H9 (cell line): ENCODE measurements at regions not wholly inside any gene's neighbourhood (a gene's known extent, or its start where the extent isn't known, plus 50 kb on each side); places are given as distances from the start of the nearest gene placed in this dataset.

Experiments
- DNase-seq: peaks from one replicate; pipeline ENCODE4 v3.0.0-alpha.2; 2017
- H2AFZ ChIP-seq: one replicate; pipeline ENCODE4 v1.6.1; 2013; ENCODE audit warnings: mild to moderate bottlenecking, low read length, control low read depth, moderate library complexity
- H2AK5ac ChIP-seq: 2 replicates; pipeline ENCODE4 v1.6.1; 2013; ENCODE audit warnings: low read length, control low read depth, mixed read lengths; ENCODE audit not compliant: insufficient read length
- H2BK120ac ChIP-seq: one replicate; pipeline ENCODE4 v1.6.1; 2013; ENCODE audit warnings: low read depth, mild to moderate bottlenecking, low read length, control low read depth, inconsistent platforms; ENCODE audit not compliant: poor library complexity, severe bottlenecking
- H2BK12ac ChIP-seq: 2 replicates; pipeline ENCODE4 v1.6.1; 2013; ENCODE audit warnings: low read length, control low read depth, mixed read lengths, low read depth; ENCODE audit not compliant: insufficient read length
- H2BK15ac ChIP-seq: 2 replicates; pipeline ENCODE4 v1.6.1; 2013; ENCODE audit warnings: low read depth, low read length, control low read depth
- H2BK20ac ChIP-seq: one replicate; pipeline ENCODE4 v1.6.1; 2013; ENCODE audit warnings: low read depth, mild to moderate bottlenecking, low read length, control low read depth, inconsistent platforms; ENCODE audit not compliant: poor library complexity, severe bottlenecking
- H2BK5ac ChIP-seq: 2 replicates; pipeline ENCODE4 v1.6.1; 2013; ENCODE audit warnings: low read length, control low read depth, mixed read lengths; ENCODE audit not compliant: insufficient read length
- H3K14ac ChIP-seq: 2 replicates; pipeline ENCODE4 v1.6.1; 2013; ENCODE audit warnings: low read length, control low read depth; ENCODE audit not compliant: insufficient read depth
- H3K18ac ChIP-seq: 2 replicates; pipeline ENCODE4 v1.6.1; 2013; ENCODE audit warnings: low read depth, mild to moderate bottlenecking, mixed read lengths, low read length, control low read depth; ENCODE audit not compliant: insufficient read length
- H3K23ac ChIP-seq: 2 replicates; pipeline ENCODE4 v1.6.1; 2013; ENCODE audit warnings: low read length, control low read depth, mixed read lengths, low read depth; ENCODE audit not compliant: insufficient read length
- H3K23me2 ChIP-seq: 2 replicates; pipeline ENCODE4 v1.6.1; 2013; ENCODE audit warnings: low read depth, mild to moderate bottlenecking, mixed read lengths, low read length, control low read depth; ENCODE audit not compliant: insufficient read length, poor library complexity, severe bottlenecking
- H3K27ac ChIP-seq: 2 replicates; pipeline ENCODE4 v1.5.1; 2013; ENCODE audit warnings: low read length, control low read depth, mixed read lengths, low read depth; ENCODE audit not compliant: insufficient read length
- H3K27me3 ChIP-seq: 2 replicates; pipeline ENCODE4 v1.6.1; 2013; ENCODE audit warnings: low read length, control low read depth, inconsistent platforms; ENCODE audit not compliant: insufficient read depth
- H3K4ac ChIP-seq: 2 replicates; pipeline ENCODE4 v1.6.1; 2013; ENCODE audit warnings: low read depth, mild to moderate bottlenecking, control low read depth, inconsistent platforms, low read length, moderate library complexity
- H3K4me1 ChIP-seq: 2 replicates; pipeline ENCODE4 v1.6.1; 2013; ENCODE audit warnings: low read length, control low read depth, inconsistent platforms; ENCODE audit not compliant: insufficient read depth
- H3K4me2 ChIP-seq: 2 replicates; pipeline ENCODE4 v1.6.1; 2013; ENCODE audit warnings: low read length, control low read depth, mixed read lengths; ENCODE audit not compliant: insufficient read length, insufficient read depth
- H3K56ac ChIP-seq: 2 replicates; pipeline ENCODE4 v1.6.1; 2013; ENCODE audit warnings: low read depth, mild to moderate bottlenecking, mixed read lengths, low read length, control low read depth; ENCODE audit not compliant: insufficient read length
- H3K79me1 ChIP-seq: 2 replicates; pipeline ENCODE4 v1.6.1; 2013; ENCODE audit warnings: low read depth, mild to moderate bottlenecking, moderate library complexity, low read length, control low read depth, inconsistent platforms; ENCODE audit not compliant: insufficient read depth, poor library complexity, severe bottlenecking
- H3K79me2 ChIP-seq: 2 replicates; pipeline ENCODE4 v1.6.1; 2013; ENCODE audit warnings: low read length, control low read depth, inconsistent platforms; ENCODE audit not compliant: insufficient read depth
- H3K9ac ChIP-seq: 2 replicates; pipeline ENCODE4 v1.6.1; 2013; ENCODE audit warnings: low read length, control low read depth, mixed read lengths; ENCODE audit not compliant: insufficient read length; ENCODE audit errors: extremely low read depth
- H3K9me3 ChIP-seq: one replicate; pipeline ENCODE4 v1.6.1; 2013; ENCODE audit warnings: low read depth, low read length, inconsistent platforms; ENCODE audit not compliant: control insufficient read depth
- H3T11ph ChIP-seq: one replicate; pipeline ENCODE4 v1.6.1; 2013; ENCODE audit warnings: mild to moderate bottlenecking, low read length, control low read depth, inconsistent platforms
- H4K20me1 ChIP-seq: one replicate; pipeline ENCODE4 v1.6.1; 2013; ENCODE audit not compliant: control insufficient read depth, insufficient read length, insufficient read depth
- H4K5ac ChIP-seq: 2 replicates; pipeline ENCODE4 v1.6.1; 2013; ENCODE audit warnings: low read depth, mild to moderate bottlenecking, mixed read lengths, low read length, control low read depth; ENCODE audit not compliant: insufficient read length
- H4K8ac ChIP-seq: replicated peaks from 2 replicates; pipeline ENCODE4 v1.6.1; 2013; ENCODE audit warnings: low read length, control low read depth, mixed read lengths, low read depth; ENCODE audit not compliant: insufficient read length
- H4K91ac ChIP-seq: 2 replicates; pipeline ENCODE4 v1.6.1; 2013; ENCODE audit warnings: low read depth, mild to moderate bottlenecking, moderate library complexity, mixed read lengths, low read length, control low read depth; ENCODE audit not compliant: insufficient read length
- H3K27ac Mint-ChIP-seq, 3 experiments: 2 replicates in 2 of 3; 3 replicates in 1 of 3; pipeline ENCODE4 v1.8.0; 2020 to 2021; ENCODE audit warnings: mixed read lengths in 3 of 3, mild to moderate bottlenecking in 1 of 3, moderate library complexity in 1 of 3
- H3K27me3 Mint-ChIP-seq: 2 replicates; pipeline ENCODE4 v1.8.0; 2021; ENCODE audit warnings: low read depth, mild to moderate bottlenecking, moderate library complexity, mixed read lengths
- H3K36me3 Mint-ChIP-seq, 3 experiments: 2 replicates in 2 of 3; 3 replicates in 1 of 3; pipeline ENCODE4 v1.8.0; 2020 to 2021; ENCODE audit warnings: low read depth in 3 of 3, mixed read lengths in 3 of 3; ENCODE audit not compliant: insufficient read depth in 1 of 3
- H3K4me1 Mint-ChIP-seq, 2 experiments: 2 replicates each; pipeline ENCODE4 v1.8.0; 2020; ENCODE audit warnings: mixed read lengths in 2 of 2
- H3K4me3 Mint-ChIP-seq, 2 experiments: 2 replicates in 1 of 2; 3 replicates in 1 of 2; pipeline ENCODE4 v1.8.0; 2020 to 2021; ENCODE audit warnings: mild to moderate bottlenecking in 2 of 2, mixed read lengths in 2 of 2, moderate library complexity in 1 of 2
- H3K9me3 Mint-ChIP-seq, 2 experiments: 2 replicates in 1 of 2; 3 replicates in 1 of 2; pipeline ENCODE4 v1.8.0; 2020; ENCODE audit warnings: mild to moderate bottlenecking in 2 of 2, mixed read lengths in 2 of 2, moderate library complexity in 1 of 2
- CTCF ChIP-seq: fragments of 200-600 bp; sonication (generic); conservative IDR thresholded peaks from 3 replicates; pipeline ENCODE4 v1.8.0; 2021; ENCODE audit warnings: antibody characterized with exemption, mild to moderate bottlenecking
- WGBS: extraction: QIAGEN DNeasy Blood & Tissue Kit; methylation state at CpG from one replicate; pipeline ENCODE4 v1.1.7; 2013; ENCODE audit warnings: missing lambda C conversion rate, low lambda C conversion rate, mixed read lengths; ENCODE audit not compliant: insufficient read length; ENCODE audit errors: extremely low coverage; 5-methylcytosine and 5-hydroxymethylcytosine counted together

DNA sequence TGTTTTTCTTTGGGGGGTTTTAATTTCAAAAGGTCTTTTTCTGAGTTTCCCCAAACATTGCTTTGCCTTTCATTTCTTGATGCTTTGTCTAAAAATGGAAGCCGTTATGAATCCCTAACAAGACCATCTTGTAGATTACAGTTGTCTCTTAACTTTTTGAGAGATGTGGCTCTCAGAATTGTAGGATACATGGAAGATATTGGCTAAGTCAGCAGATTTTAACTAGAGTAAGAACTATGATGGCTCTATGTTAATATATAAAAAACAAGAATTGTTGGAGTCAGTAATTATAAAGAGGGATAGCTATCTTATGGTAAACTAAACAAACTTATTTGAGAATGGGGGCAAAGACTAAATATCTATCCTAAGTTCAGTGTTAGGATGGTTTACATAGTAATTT, 96.6 kb upstream of the HS3ST5 start:
- Mint-ChIP-seq H3K4me1 (peaks cover 17 to 20% of the 10 kb centered on the region in 2 experiments), H3K36me3 (no peaks in the 10 kb centered on the region; a peak in 1 of 7 replicates), H3K4me3 (no peak overlapping the region), H3K27me3 (no peaks in the 10 kb centered on the region), H3K27ac (peak overlapping the region in 1 of 3 experiments; percentile 45; a peak in 1 of 7 replicates), H3K9me3 (peaks cover 0 to 2% of the 10 kb centered on the region in 2 experiments; a peak in 1 of 5 replicates)
- Histone ChIP-seq H3K27ac (no peak overlapping the region), H3K18ac (no peak overlapping the region), H3K56ac (no peak overlapping the region), H3K4ac (no peak overlapping the region), H3K9me3 (no peaks in the 10 kb centered on the region), H2AK5ac (no peak overlapping the region), H2BK15ac (no peak overlapping the region), H3K27me3 (no peaks in the 10 kb centered on the region), H3T11ph (no peak overlapping the region), H3K9ac (no peak overlapping the region), H2BK5ac (no peak overlapping the region), H3K79me1 (no peaks in the 10 kb centered on the region), H2BK120ac (no peak overlapping the region), H2BK12ac (no peak overlapping the region), H3K79me2 (no peaks in the 10 kb centered on the region; the same call in 1 of the 2 replicates), H4K5ac (no peak overlapping the region), H3K4me1 (no peaks in the 10 kb centered on the region), H2AFZ (no peak overlapping the region), H2BK20ac (no peak overlapping the region), H3K14ac (no peak overlapping the region), H4K91ac (no peak overlapping the region), H4K20me1 (no peaks in the 10 kb centered on the region), H4K8ac (no peak overlapping the region), H3K23ac (no peak overlapping the region), H3K23me2 (no peaks in the 10 kb centered on the region), H3K4me2 (no peak overlapping the region)
- DNase-seq = no peak
- no CpG with 5 or more reads among the region's 1 CpG for WGBS
- no peak for TF ChIP-seq CTCF
